ENCODE measurements at regions not wholly inside any gene's neighbourhood (a gene's known extent, or its start where the extent isn't known, plus 50 kb on each side); places are given as distances from the start of the nearest gene placed in this dataset.

GRCh38 chr5:164175083-164175482 lies 669.7 kb downstream of the MAT2B start:
- TF ChIP-seq POLR2A (IDR thresholded peaks at IDR 0.05; ENCODE audit: low read length) (no peak), GATA1 (IDR thresholded peaks at IDR 0.05; ENCODE audit: low read depth, low read length) (no peak)
